SK-N-MC (cell line): ENCODE measurements at regions not wholly inside any gene's neighbourhood (a gene's known extent, or its start where the extent isn't known, plus 50 kb on each side); places are given as distances from the start of the nearest gene placed in this dataset.

Source experiments
- DNase-seq: peaks from one replicate; pipeline ENCODE4 v3.0.0-alpha.2; 2011; ENCODE audit warnings: low read depth, low spot score
- H3K27ac ChIP-seq: fragments of 200-600 bp; sonication (generic); 2 replicates; pipeline ENCODE4 v1.5.1; 2016; ENCODE audit warnings: mixed run types
- H3K36me3 ChIP-seq: fragments of 200-600 bp; sonication (generic); 2 replicates; pipeline ENCODE4 v1.6.1; 2017; ENCODE audit warnings: antibody characterized with exemption, low read length, mixed read lengths; ENCODE audit not compliant: insufficient read depth
- H3K4me3 ChIP-seq: fragments of 200-600 bp; sonication (generic); 2 replicates; pipeline ENCODE4 v1.5.1; 2016
- H3K9ac ChIP-seq: fragments of 200-600 bp; sonication (generic); 2 replicates; pipeline ENCODE4 v1.8.0; 2017; ENCODE audit warnings: mixed run types, mixed read lengths; ENCODE audit not compliant: insufficient read length
- H3K9me3 ChIP-seq: fragments of 200-600 bp; sonication (generic); 2 replicates; pipeline ENCODE4 v1.6.1; 2017; ENCODE audit warnings: low read depth, mild to moderate bottlenecking, antibody characterized with exemption, low read length, moderate library complexity, mixed read lengths
- EZH2 ChIP-seq: fragments of 200-600 bp; sonication (generic); IDR thresholded peaks from one replicate; pipeline ENCODE4 v1.6.1; 2017; ENCODE audit warnings: antibody characterized with exemption
- FOXP2 ChIP-seq: optimal IDR thresholded peaks from 2 replicates; pipeline ENCODE3; 2011; ENCODE audit warnings: mild to moderate bottlenecking, moderate library complexity; ENCODE audit not compliant: insufficient read depth; ENCODE audit errors: extremely low read length, control extremely low read depth
- POLR2AphosphoS5 ChIP-seq: IDR thresholded peaks from 2 replicates; pipeline ENCODE4 v1.6.1; 2012; ENCODE audit warnings: mild to moderate bottlenecking, low read depth, low read length, borderline replicate concordance

- H3K4me3 ChIP-seq, result peak overlapping the region; percentile 44
- TF ChIP-seq FOXP2, result no peak
- TF ChIP-seq EZH2, result no peak
- TF ChIP-seq POLR2AphosphoS5, result no peak
- no peak overlapping the region for H3K9ac ChIP-seq
- H3K27ac ChIP-seq, result peak overlapping the region; percentile 53; the same call in 1 of the 2 replicates
- no peaks in the 10 kb centered on the region for H3K9me3 ChIP-seq
- DNase-seq, result no peak
- H3K36me3 ChIP-seq, result no peaks in the 10 kb centered on the region
These were observed 81.3 kb downstream of the PPP1R2C start for GRCh38 chrX:42696536-42697124.

DNA sequence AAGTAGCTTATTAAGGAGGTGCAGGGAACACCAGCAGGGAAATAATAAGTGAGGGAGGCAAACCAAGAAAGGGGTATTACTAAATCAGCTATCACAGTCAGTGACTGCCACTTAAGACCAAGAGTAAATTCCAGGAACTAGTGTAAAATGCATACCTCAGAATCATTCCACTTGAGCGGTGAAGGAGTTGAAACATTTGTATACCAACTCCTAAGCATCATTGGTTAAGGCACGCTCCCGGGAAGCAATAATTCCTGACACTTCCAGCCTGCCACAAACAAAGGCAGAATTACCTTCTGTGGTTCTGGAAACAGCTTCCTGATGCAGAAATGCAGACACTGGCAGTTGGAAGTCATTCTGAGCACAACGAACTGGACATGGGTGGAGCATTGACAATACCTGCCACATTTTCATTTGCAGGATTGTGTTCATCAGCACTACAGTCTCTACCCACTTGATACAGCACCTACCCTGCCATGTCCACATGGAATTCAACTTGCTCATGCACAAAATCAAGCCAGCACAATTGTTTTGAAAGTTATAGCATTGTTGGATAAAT is 82.1 kb downstream of the PPP1R2C start:
- Histone ChIP-seq H3K9me3 (no peaks in the 10 kb centered on the region), H3K9ac (no peak overlapping the region), H3K36me3 (no peaks in the 10 kb centered on the region), H3K27ac (no peak overlapping the region), H3K4me3 (no peak overlapping the region)
- no peak for DNase-seq
- TF ChIP-seq FOXP2 (no peak), POLR2AphosphoS5 (no peak), EZH2 (no peak)

DNA sequence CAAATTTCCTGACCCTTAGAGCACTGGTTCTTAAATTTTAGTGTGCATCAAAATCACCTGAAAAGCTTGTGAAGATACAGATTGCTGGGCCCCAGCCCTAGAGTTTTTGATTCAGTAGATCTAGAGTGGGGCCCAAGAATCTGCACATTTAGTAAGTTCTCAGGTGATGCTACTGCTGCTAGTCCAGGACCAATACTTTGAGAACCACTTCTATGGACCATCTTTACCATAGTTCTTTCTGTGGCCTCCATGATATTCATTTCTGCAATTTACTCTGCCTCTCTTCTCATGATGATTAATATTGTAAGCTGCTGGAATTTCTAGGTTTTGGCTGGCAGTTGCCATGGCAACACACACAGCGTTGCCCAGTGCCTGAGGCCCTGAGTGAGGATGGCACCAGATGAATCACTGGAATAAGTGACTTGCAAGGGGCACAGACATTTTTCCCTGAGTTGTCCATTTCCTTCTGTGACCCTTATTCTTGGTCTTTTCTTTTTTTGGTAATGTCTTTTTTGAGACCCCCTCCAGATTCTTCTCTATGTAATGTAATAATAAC is 83.6 kb downstream of the PPP1R2C start:
- no peak for DNase-seq
- TF ChIP-seq EZH2 (no peak), POLR2AphosphoS5 (no peak), FOXP2 (no peak)

DNA sequence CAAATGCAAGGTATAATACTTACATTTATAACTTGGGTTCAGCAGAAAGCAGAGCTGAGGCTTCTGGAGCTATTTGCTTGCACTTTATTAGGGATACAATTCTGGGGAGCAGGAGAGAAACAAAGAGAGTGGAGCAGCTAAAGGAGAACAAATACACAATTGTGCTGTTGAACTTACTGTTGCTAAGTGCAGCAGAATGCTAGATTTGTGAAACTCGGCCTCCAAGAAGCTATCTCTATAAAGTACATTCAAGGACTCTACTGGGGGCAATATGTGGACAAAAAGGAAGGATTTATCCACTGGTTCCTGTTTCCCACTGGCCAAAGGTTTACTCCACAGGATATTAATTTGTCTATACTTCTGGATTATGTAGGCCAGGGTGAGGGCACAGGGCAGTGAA is 86.8 kb downstream of the PPP1R2C start:
- Histone ChIP-seq H3K9ac (no peak overlapping the region), H3K27ac (no peak overlapping the region), H3K36me3 (no peaks in the 10 kb centered on the region), H3K4me3 (no peak overlapping the region), H3K9me3 (no peaks in the 10 kb centered on the region)
- TF ChIP-seq FOXP2 (no peak), POLR2AphosphoS5 (no peak), EZH2 (no peak)
- DNase-seq, result no peak

More for the DNA sequence above, 83.6 kb downstream of the PPP1R2C start:
- Histone ChIP-seq H3K9ac (no peak overlapping the region), H3K9me3 (no peaks in the 10 kb centered on the region), H3K27ac (no peak overlapping the region), H3K36me3 (no peaks in the 10 kb centered on the region), H3K4me3 (no peak overlapping the region)

DNA sequence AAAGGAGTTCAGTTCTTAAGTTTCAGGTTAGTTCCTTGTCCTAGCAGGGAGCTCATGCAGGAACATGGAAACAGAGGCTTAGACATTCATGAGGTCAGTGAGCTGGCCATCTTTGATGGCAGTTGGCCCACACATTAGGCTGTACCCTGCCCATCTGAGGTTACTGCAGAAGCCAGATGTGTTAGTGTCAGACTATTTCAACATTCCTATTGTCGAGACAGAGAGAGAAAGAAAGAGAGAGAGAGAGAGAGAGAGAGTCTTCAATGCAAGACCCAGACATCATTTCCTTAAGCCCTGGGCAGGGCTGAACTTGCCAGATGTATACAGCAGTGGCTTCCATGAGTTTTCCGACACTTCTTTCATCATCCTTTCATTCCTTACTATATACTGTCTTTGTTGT is 91.3 kb downstream of the PPP1R2C start:
- TF ChIP-seq FOXP2 (no peak), POLR2AphosphoS5 (no peak), EZH2 (no peak)
- no peak for DNase-seq

DNA sequence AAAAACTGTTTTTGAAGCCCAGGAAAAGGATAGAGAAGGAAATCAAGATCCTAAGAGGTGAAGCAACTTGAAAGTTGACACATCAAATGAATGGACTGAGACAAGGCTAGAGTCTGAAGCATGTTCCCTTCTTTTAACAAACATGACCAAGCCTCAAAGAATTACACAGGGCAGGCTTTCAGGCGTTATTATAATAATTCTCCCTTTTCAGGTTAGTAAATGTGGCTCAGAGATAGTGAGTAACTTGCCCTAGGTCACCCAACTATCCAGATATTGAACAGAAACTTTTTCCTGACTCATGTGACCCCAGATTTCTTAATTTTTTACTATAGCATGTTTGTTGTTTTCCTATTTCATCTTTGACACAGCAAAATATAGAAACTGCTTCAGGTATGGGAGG is 91.7 kb downstream of the PPP1R2C start:
- H3K36me3 ChIP-seq, result no peaks in the 10 kb centered on the region
- no peak overlapping the region for H3K9ac ChIP-seq
- no peak overlapping the region for H3K27ac ChIP-seq
- no peaks in the 10 kb centered on the region for H3K9me3 ChIP-seq
- TF ChIP-seq POLR2AphosphoS5 (no peak), EZH2 (no peak), FOXP2 (no peak)
- no peak overlapping the region for H3K4me3 ChIP-seq
- DNase-seq, result no peak

More for the DNA sequence above, 91.3 kb downstream of the PPP1R2C start:
- Histone ChIP-seq H3K9ac (no peak overlapping the region), H3K4me3 (no peak overlapping the region), H3K36me3 (no peaks in the 10 kb centered on the region), H3K9me3 (no peaks in the 10 kb centered on the region), H3K27ac (no peak overlapping the region)

- DNase-seq, result no peak
- H3K36me3 ChIP-seq, result no peaks in the 10 kb centered on the region
- no peak overlapping the region for H3K27ac ChIP-seq
- H3K9me3 ChIP-seq, result no peaks in the 10 kb centered on the region
- H3K9ac ChIP-seq, result no peak overlapping the region
- H3K4me3 ChIP-seq, result no peak overlapping the region
- TF ChIP-seq POLR2AphosphoS5 (no peak), EZH2 (no peak), FOXP2 (no peak)
These were observed 93.9 kb downstream of the PPP1R2C start for GRCh38 chrX:42684065-42684464.

GRCh38 chrX:42680666-42681065 is 97.3 kb downstream of the PPP1R2C start:
- no peak for DNase-seq
- no peak overlapping the region for H3K27ac ChIP-seq
- TF ChIP-seq FOXP2 (no peak), EZH2 (no peak), POLR2AphosphoS5 (no peak)
- no peak overlapping the region for H3K9ac ChIP-seq
- no peaks in the 10 kb centered on the region for H3K9me3 ChIP-seq
- no peaks in the 10 kb centered on the region for H3K36me3 ChIP-seq
- no peak overlapping the region for H3K4me3 ChIP-seq
